HCEC 1CT (cell line): ENCODE measurements at regions not wholly inside any gene's neighbourhood (a gene's known extent, or its start where the extent isn't known, plus 50 kb on each side); places are given as distances from the start of the nearest gene placed in this dataset.
"Not testable (repeated sequence)": the region's sequence is repeated elsewhere in the genome, so short reads cannot be mapped to it uniquely, and the experiment has no call there.

Source experiments
- DNase-seq: peaks from one replicate; pipeline ENCODE4 v3.0.0-alpha.2; 2017

DNA sequence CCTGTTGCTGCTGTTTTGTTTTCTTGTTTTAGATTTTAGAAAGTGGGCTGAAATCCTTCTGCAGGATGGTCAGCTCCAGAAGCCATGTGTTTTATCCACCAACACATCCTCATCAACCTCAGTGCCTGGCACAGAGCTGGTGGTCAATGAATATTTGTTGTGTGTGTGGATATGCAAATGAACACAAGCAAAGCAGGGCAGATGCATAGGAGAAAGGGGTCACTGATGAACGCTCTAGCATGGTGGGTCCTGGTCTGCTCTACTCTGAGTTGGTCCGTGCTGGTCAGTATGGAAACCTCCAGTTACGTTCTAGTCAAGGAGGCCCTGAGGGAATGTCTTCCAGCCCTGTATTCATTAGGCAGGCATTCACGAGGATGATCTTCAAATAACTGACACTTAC, 682.5 kb downstream of the QKI start:
- no peak for DNase-seq

DNA sequence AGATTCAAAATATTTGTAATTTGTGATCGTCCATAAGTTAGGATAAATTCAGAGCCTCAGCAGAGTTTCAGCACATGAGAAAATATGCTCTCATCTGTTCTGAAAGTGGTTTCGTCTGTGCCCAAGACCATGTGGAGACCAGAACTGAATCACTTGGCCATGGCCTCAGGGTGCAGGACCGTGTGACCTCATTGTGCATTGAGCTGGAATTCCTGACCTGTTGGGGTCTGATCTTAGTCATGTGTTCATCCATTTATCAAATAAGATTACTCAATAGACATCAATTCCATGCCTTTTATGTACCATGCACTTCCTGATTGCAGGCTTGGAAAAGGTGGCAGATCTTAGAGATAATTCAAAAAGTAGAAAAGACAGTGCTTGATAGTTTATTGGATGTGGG, 680.5 kb downstream of the QKI start:
- DNase-seq, result no peak

DNA sequence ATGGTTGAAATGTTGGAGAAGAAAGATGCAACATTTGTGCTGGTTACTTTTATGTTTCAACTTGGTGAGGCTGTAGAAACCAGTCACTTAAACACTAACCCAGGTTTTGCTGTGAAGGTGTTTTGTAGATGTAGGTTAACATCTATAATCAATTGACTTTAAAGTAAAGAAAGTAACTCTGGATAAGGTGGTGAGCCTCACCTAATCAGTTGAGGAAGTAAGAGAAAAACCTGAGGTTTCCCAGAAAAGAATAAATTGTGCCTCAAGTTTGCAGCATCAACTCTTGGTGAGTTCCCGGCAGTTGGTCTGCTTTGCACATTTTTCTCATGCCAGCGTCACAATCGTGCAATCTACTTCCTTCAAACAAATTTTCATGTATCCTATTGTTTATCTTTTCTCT, 673.4 kb downstream of the QKI start:
- no peak for DNase-seq

GRCh38 chr6:164087211-164087610, 672.7 kb downstream of the QKI start:
- no peak for DNase-seq

DNA sequence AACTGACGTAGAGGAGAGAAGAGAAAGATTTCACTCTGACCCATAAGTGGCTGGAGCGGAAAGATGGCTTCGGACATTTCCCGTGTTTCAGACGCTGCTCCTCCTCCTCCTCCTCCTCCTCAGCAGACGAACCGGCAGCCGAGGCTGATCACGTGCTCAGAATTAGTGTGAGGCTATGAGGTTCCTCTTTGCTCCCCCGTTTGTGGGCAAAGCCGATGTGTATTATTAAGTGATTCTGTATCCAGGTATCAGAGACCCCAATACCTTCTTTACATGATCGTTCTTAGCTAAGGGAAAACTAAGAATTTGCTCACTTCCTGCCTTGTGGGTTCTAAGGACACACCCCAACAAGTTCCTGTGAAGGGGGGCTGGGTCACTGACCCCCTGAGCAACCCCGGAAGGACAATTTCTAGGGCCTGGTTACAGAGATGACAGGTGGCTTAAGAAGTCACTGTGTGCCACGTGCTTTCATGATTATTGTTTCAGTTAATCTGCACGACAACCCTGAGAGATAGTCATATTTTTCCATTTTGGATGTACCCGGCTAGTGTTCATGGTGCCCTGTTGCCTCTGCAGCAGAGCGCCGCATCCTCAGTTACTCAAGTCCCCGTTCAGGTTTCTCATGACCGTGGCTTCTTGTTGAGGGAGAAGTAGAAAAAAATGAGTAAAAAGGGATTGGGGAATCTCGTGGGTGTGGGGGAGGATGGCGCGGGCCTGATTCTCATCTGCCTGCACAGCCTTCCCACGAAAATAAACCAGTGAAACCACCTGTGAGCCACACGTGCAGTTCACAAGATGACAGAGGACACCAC, 671.8 kb downstream of the QKI start:
- DNase-seq, result no peak

GRCh38 chr6:164085091-164086075, 670.9 kb downstream of the QKI start:
- no peak for DNase-seq

DNA sequence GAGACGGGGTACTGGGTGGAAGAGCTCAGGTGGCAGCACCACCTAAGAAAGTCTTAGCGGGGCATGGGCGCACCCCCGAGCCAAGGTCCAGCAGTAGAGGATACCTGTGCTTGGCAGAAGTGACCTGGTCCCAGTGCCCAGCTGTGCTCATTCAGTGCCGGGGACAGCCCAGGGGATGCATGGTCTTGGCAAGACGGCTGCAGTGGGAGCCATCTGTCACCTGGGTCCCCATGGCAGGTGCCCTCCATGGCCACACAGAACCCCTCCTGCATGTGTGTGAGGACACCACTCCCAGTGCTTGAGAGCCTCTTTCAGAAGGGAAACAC, 664.7 kb downstream of the QKI start:
- DNase-seq, result no peak

DNA sequence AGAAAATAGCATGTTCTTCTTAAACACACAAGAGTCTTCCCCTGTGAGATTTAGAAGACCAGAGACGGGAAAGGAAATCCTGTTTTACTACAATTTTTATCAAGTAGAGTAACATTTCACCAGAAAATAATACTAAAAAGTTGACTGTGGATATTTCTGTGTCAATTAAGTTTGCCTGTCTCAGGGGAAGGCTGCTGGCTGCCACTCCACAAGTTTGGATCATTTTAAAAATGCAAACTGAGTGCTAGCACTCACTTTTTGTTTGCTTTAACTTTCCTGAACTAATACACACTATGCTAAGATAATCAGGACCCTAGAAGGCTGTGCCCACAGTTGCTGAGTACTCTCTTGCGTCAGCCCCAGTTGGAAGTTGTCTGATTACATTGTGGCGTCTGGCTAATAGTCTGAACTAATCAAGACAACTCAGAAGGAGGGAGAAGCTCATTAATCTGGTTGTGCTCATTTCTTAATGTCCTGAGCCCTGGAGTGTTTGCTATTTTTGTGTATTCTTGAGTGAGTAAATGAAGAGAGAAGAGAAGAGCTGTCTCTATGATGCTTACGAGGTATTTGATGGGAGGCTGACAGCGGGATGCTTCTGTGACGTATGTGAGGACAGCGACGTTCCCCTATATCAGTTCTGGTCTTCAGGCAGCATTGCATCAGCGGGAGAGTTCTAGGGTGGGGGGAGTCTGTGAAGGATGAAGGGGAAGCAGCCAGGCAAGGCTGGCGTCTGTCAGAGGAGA, 664.2 kb downstream of the QKI start:
- no peak for DNase-seq

- DNase-seq, result not testable (repeated sequence)
Observed at GRCh38 chr6:164076818-164077532, 662.5 kb downstream of the QKI start.

GRCh38 chr6:164075981-164076615, 661.6 kb downstream of the QKI start:
- no peak for DNase-seq

DNA sequence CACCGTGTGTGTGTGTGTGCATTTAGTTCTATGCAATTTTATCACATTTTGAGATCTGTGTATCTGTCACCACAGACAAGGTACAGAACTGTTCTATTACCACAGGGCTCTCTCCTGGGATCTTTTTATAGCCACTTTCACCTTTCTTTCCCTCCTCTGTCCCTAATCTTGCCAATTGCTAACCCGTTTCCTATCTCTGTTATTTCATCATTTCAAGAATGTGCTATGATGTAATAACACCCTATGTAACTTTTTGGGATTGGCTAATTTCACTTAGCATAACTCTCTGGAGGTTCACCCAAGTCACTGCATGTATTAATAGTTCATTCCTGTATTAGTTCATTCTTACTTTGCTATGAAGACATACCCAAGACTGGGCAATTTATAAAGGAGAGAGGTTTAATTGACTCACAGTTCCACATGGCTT, 657.7 kb downstream of the QKI start:
- no peak for DNase-seq

DNA sequence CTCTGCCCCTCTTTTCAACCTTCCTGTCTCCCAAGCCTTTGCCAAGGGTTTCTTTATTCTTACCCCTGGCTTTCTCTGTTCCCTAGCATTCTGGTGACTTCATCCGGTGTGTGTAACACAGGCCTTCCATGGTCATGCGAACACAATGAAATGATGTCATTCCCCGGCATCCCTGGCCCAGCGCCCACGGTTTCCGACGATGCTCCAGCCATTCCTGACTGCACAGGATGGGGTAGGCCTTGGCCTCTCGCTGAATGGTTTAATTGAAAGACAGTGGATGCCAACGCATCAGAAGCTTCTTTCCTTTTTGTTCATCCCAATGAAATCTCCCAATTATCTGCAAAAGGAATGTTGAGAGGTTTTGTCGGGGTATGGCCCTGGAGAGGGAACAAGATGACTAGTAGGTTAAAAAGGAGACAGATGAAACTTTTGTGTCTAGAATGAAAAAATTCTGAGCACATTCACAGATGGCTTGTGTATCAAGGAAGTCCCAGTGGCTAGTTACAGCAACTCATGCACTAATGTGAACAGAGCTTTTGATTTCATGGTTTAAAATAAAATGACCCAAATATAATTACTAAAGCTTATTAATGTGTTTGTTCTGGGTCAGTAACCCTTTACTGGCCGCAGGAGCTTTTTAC, 655.0 kb downstream of the QKI start:
- DNase-seq, result no peak

DNA sequence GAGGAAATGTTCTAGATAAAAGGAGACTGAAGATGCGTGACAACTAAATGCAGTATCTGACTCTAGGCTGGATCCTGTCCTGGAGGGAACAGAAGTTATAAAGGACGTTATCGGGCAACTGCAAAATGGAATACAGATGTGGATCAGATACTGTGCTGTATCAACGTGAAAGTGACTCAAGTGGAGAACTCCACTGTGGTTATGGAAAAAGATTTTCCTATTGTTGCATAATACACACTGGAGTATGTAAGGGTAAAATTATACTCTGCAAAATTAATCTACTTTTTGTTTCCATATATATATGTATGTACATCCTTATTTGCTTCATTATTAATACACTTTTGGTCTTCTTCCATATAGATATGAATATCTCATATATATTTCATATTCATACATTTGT, 654.0 kb downstream of the QKI start:
- no peak for DNase-seq

DNA sequence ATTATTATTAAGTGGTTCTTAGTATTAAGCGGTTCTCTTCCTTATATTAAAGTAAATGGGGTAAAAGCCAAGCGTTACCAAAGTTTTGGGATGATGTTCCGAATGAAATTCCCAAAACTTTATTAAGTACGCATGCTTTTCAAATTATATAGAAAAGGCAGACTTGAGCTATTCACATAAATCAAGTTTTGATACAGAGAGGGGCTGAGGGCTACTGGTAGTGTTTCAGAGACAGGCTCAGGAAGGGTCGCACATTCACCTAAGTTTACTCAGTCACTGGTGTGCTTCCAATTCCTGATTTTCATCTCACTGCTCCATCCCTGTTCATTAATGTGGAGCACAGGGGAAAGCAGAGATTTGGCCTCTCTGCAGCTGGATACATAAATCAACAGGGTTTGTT, 652.2 kb downstream of the QKI start:
- no peak for DNase-seq

- DNase-seq, result no peak
Observed at GRCh38 chr6:164066335-164066734, 651.8 kb downstream of the QKI start.

- DNase-seq, result no peak
Observed at GRCh38 chr6:164063346-164063745, 648.8 kb downstream of the QKI start.

GRCh38 chr6:164062872-164063271, 648.4 kb downstream of the QKI start:
- DNase-seq, result no peak

DNA sequence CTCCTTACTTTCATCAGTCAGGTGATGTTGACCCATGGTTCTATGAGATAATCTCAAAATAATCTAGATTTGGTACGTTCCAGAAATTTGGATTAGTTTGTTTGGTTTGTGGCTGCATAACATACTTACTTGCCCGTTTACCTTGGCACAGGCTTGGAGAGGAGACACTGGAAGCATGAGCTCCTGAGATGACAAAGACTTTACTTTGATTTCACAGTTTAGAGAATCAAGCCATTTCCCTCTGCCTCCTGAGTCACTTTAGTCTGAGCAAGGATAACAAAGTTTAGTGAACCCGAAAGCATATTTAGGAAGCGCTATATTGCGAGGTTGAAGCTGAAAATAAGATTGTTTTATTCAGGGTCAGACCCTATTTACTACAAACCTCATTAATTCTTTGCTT, 643.4 kb downstream of the QKI start:
- DNase-seq, result no peak

DNA sequence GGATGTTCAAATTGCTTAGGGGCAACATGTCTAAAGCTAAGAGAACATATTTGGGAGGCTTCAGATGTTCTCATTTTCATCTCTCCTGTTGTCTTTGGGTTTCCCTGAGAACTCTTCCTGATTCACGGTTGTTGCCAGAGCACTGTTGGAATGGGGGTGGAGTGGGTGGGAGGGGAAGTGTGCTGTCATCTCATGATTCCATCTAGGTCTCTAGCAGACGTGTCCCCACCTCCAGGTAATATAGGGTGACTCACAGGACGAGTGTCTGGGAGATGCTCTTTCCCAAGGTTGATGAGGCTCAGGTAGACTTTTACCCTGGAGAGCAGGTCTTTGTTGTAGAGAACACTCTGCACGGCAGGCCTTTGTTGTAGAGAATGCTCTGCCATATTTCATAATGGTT, 636.9 kb downstream of the QKI start:
- no peak for DNase-seq

- DNase-seq, result no peak
Observed at GRCh38 chr6:164049517-164049988, 635.0 kb downstream of the QKI start.

GRCh38 chr6:164048840-164049516, 634.5 kb downstream of the QKI start:
- DNase-seq, result no peak
